Peyer's patch (tissue), 4 donors: ENCODE measurements at regions not wholly inside any gene's neighbourhood (a gene's known extent, or its start where the extent isn't known, plus 50 kb on each side); places are given as distances from the start of the nearest gene placed in this dataset.

Experiments used
- DNase-seq, 3 donors: peaks; one replicate each; pipeline ENCODE4 v3.0.0-alpha.2; 2017 to 2019
- H3K27ac ChIP-seq, 4 donors: fragments of 200-600 bp; sonication (generic); one replicate each; pipeline ENCODE4 v1.5.1; 2016 to 2019
- H3K27me3 ChIP-seq, 2 donors: fragments of 200-600 bp; sonication (generic); one replicate each; pipeline ENCODE4 v1.5.1; 2019
- H3K36me3 ChIP-seq, 3 donors: fragments of 200-600 bp; sonication (generic); one replicate each; pipeline ENCODE4 v1.5.1; 2016 to 2019
- H3K4me1 ChIP-seq, 4 donors: fragments of 200-600 bp; sonication (generic); one replicate each; pipeline ENCODE4 v1.5.1; 2016 to 2019
- H3K4me3 ChIP-seq, 4 donors: fragments of 200-600 bp; sonication (generic); 1 replicate in 3 of 4; 2 replicates in 1 of 4; pipeline ENCODE4 v1.5.1; 2016 to 2019; ENCODE audit warnings: mild to moderate bottlenecking in 1 of 4
- H3K9me3 ChIP-seq, 4 donors: fragments of 200-600 bp; sonication (generic); one replicate each; pipeline ENCODE4 v1.5.1; 2016 to 2019; ENCODE audit warnings: mild to moderate bottlenecking in 1 of 4
- CTCF ChIP-seq, 6 experiments: fragments of 450-650 bp in 4 of 6; fragments of 200-600 bp in 2 of 6; sonication (generic) in 1 of 6; IDR thresholded peaks; one replicate each; pipeline ENCODE4 v1.5.1; 2017 to 2019; ENCODE audit warnings: antibody characterized with exemption in 6 of 6, mild to moderate bottlenecking in 3 of 6, moderate library complexity in 1 of 6
- POLR2A ChIP-seq, 2 donors: fragments of 450-650 bp; IDR thresholded peaks; one replicate each; pipeline ENCODE4 v1.5.1; 2017; ENCODE audit warnings: antibody characterized with exemption in 2 of 2, mild to moderate bottlenecking in 2 of 2, moderate library complexity in 2 of 2

DNA sequence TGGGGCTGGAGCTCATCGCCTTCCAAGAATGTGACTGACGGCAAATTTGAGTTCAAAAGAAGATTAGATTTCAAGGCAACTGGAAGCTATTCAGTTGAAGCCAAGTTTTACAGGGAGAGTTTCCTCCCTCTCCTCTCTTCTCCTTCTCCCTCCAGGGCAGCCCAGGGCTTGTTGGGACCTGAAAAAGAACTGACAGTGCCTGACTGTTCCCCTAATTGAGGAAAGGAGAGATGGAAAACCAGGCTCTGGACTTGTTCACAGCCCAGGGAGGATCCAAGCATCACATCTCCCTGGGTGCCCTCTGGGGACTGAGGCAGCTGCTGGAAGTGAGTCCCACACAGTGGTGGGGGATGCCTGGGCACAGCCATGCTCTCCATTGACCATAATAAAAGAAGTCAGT, 88.1 kb downstream of the THNSL2 start:
- H3K27ac ChIP-seq = no peak overlapping the region
- no peaks in the 10 kb centered on the region for H3K4me1 ChIP-seq
- H3K9me3 ChIP-seq = no peaks in the 10 kb centered on the region
- no peak for DNase-seq
- H3K27me3 ChIP-seq = no peaks in the 10 kb centered on the region
- H3K36me3 ChIP-seq = no peaks in the 10 kb centered on the region
- TF ChIP-seq CTCF (IDR thresholded peaks at IDR 0.05) (no peak), POLR2A (IDR thresholded peaks at IDR 0.05) (no peak)
- H3K4me3 ChIP-seq = no peak overlapping the region

DNA sequence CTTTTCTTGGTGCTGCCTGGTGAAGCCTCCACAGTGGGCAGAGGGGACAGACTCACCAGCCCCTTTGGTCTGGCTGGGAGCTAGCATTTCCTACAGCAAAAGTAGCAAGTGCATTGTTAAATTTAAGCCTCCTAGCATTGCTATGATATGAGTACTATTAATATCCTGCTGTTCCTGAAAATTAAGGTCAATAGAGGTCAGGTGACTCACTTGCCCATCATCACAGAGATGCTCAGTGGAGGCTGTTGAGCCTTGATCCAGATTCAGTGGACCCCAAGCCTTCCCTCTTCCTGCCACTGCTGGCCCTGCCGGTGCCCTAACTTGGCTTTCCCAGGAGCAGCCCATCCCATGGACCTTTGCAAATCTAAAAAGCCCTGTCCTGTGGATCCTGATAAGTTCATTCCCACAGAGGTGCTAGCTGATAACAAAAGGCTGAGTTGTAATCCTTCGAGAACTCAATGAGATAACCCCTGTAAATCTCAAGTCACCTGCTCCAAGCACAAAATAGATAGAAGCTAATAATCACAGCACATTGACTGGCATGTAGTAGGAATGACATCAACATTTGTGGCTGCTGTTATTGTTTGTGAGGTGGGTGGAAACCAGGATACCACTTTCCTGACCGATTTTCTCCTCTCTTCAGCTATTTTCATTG, 84.4 kb downstream of the THNSL2 start:
- no peaks in the 10 kb centered on the region for H3K27me3 ChIP-seq
- DNase-seq = no peak
- no peaks in the 10 kb centered on the region for H3K36me3 ChIP-seq
- no peak for TF ChIP-seq POLR2A (IDR thresholded peaks at IDR 0.05)
- no peak for TF ChIP-seq CTCF (IDR thresholded peaks at IDR 0.05)
- H3K9me3 ChIP-seq = no peaks in the 10 kb centered on the region
- H3K27ac ChIP-seq = no peak overlapping the region
- H3K4me3 ChIP-seq = no peak overlapping the region
- no peaks in the 10 kb centered on the region for H3K4me1 ChIP-seq

- H3K4me3 ChIP-seq = no peak overlapping the region
These were observed 83.9 kb downstream of the THNSL2 start for GRCh38 chr2:88253997-88254396.

DNA sequence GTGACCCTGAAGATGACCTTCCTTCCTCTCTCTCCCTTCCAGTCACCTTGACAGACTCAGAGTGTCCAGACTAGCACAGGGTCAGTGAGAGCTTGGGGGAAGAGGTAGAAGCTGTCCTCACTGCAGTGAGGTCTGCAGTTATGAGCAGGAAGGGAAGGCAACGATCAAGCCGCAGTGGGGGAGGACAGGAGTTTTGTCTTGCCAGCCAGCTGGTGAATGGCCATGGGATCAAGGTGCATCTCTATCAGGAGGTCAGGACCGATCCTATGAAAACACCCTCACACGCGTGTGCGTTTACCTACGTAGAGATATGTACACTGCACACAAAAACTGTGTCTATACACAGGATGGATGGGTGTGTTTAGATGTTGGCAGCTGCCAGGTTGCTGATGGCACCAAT, 83.2 kb downstream of the THNSL2 start:
- no peak overlapping the region for H3K4me3 ChIP-seq
- no peak for TF ChIP-seq POLR2A (IDR thresholded peaks at IDR 0.05)
- TF ChIP-seq CTCF (IDR thresholded peaks at IDR 0.05) = no peak
- no peaks in the 10 kb centered on the region for H3K4me1 ChIP-seq
- no peak for DNase-seq
- H3K36me3 ChIP-seq = no peaks in the 10 kb centered on the region
- H3K27ac ChIP-seq = no peak overlapping the region
- H3K9me3 ChIP-seq = no peaks in the 10 kb centered on the region
- H3K27me3 ChIP-seq = no peaks in the 10 kb centered on the region

More at GRCh38 chr2:88253997-88254396, 83.9 kb downstream of the THNSL2 start:
- Histone ChIP-seq H3K36me3 (no peaks in the 10 kb centered on the region), H3K27ac (no peak overlapping the region), H3K4me1 (no peaks in the 10 kb centered on the region), H3K27me3 (no peaks in the 10 kb centered on the region), H3K9me3 (no peaks in the 10 kb centered on the region)
- DNase-seq = no peak
- TF ChIP-seq CTCF (IDR thresholded peaks at IDR 0.05) (no peak), POLR2A (IDR thresholded peaks at IDR 0.05) (no peak)

- no peak overlapping the region for H3K27ac ChIP-seq
- H3K9me3 ChIP-seq = no peaks in the 10 kb centered on the region
- no peaks in the 10 kb centered on the region for H3K27me3 ChIP-seq
- no peaks in the 10 kb centered on the region for H3K4me1 ChIP-seq
- DNase-seq = no peak
- H3K4me3 ChIP-seq = no peak overlapping the region
- H3K36me3 ChIP-seq = no peaks in the 10 kb centered on the region
- TF ChIP-seq POLR2A (IDR thresholded peaks at IDR 0.05) = no peak
- no peak for TF ChIP-seq CTCF (IDR thresholded peaks at IDR 0.05)
These were observed 82.5 kb downstream of the THNSL2 start for GRCh38 chr2:88252646-88253045.

DNA sequence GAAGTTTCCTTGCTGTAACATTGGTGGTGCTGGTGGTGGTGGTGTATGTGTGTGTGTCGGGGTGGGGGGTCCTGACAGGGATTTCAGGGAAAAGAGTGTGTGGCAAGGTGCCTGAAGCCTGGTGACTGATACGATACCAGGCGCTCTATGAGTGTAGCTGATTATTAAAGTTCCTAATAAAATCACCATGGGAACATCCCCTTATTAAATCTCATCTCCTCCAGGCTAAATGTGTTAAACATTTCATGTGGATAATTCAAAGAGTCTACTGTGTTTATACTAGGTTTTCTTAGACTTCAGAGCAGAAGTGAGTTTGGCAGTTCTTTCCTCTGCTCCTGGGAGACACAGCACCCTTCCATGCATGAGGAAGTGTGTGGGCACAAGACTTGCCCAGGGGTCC, 82.0 kb downstream of the THNSL2 start:
- no peak overlapping the region for H3K27ac ChIP-seq
- TF ChIP-seq POLR2A (IDR thresholded peaks at IDR 0.05) (no peak), CTCF (IDR thresholded peaks at IDR 0.05) (no peak)
- H3K36me3 ChIP-seq = no peaks in the 10 kb centered on the region
- DNase-seq = no peak
- H3K9me3 ChIP-seq = no peaks in the 10 kb centered on the region
- no peaks in the 10 kb centered on the region for H3K4me1 ChIP-seq
- no peak overlapping the region for H3K4me3 ChIP-seq
- no peaks in the 10 kb centered on the region for H3K27me3 ChIP-seq
